ENCODE measurements at regions not wholly inside any gene's neighbourhood (a gene's known extent, or its start where the extent isn't known, plus 50 kb on each side); places are given as distances from the start of the nearest gene placed in this dataset.

- TF ChIP-seq CTCF (optimal IDR thresholded peaks at IDR 0.05 in 1 of 3, IDR thresholded peaks at IDR 0.05 in 1 of 3, conservative IDR thresholded peaks at IDR 0.05 in 1 of 3; ENCODE audit: extremely low read depth in 1 of 3, insufficient read depth in 2 of 3, low read length in 3 of 3) = no peak
- TF ChIP-seq EZH2 (IDR thresholded peaks at IDR 0.05; ENCODE audit: low read length) = no peak
Observed at GRCh38 chr1:11412141-11412540, 66.8 kb upstream of the DISP3 start.
